Stimulated activated CD8-positive, alpha-beta memory T cell treated with anti-CD3 and anti-CD28 coated beads, Interleukin-7, amount 100 ng/mL, for 24 hours (primary cell): ENCODE measurements at regions not wholly inside any gene's neighbourhood (a gene's known extent, or its start where the extent isn't known, plus 50 kb on each side); places are given as distances from the start of the nearest gene placed in this dataset.
"Not testable (repeated sequence)": the region's sequence is repeated elsewhere in the genome, so short reads cannot be mapped to it uniquely, and the experiment has no call there.

Experiments
- DNase-seq: peaks from one replicate; pipeline ENCODE4 v3.0.0-alpha.2; 2020; ENCODE audit warnings: low read depth

GRCh38 chr10:114872519-114873087 is 51.0 kb downstream of the FHIP2A start:
- no peak for DNase-seq

GRCh38 chr10:114874827-114875411 is 53.3 kb downstream of the FHIP2A start:
- DNase-seq = no peak

GRCh38 chr10:114875590-114876081 is 54.1 kb downstream of the FHIP2A start:
- DNase-seq = not testable (repeated sequence)

GRCh38 chr10:114876169-114876568 is 54.6 kb downstream of the FHIP2A start:
- DNase-seq = no peak

- DNase-seq = no peak
Observed at GRCh38 chr10:114876602-114877300, 55.2 kb downstream of the FHIP2A start.

GRCh38 chr10:114877301-114877644 is 55.7 kb downstream of the FHIP2A start:
- no peak for DNase-seq

GRCh38 chr10:114879093-114879492 is 57.5 kb downstream of the FHIP2A start:
- DNase-seq = no peak

- DNase-seq = peak; percentile 9
Observed at GRCh38 chr10:114879541-114880158, 58.1 kb downstream of the FHIP2A start.

GRCh38 chr10:114881417-114881816 is 56.6 kb upstream of the TRUB1 start:
- DNase-seq = no peak

GRCh38 chr10:114881901-114882300 is 56.1 kb upstream of the TRUB1 start:
- DNase-seq = no peak

GRCh38 chr10:114885443-114885842 is 52.6 kb upstream of the TRUB1 start:
- no peak for DNase-seq
